Panc1 (cell line): ENCODE measurements at regions not wholly inside any gene's neighbourhood (a gene's known extent, or its start where the extent isn't known, plus 50 kb on each side); places are given as distances from the start of the nearest gene placed in this dataset.
"Not testable (repeated sequence)": the region's sequence is repeated elsewhere in the genome, so short reads cannot be mapped to it uniquely, and the experiment has no call there.

Experiments used
- POLR2AphosphoS5 ChIP-seq: IDR thresholded peaks from 2 replicates; pipeline ENCODE4 v1.6.1; 2012; ENCODE audit warnings: mild to moderate bottlenecking, low read depth, low read length, moderate library complexity
- SIN3A ChIP-seq: IDR thresholded peaks from 2 replicates; pipeline ENCODE4 v1.6.1; 2012; ENCODE audit warnings: low read depth, mild to moderate bottlenecking, low read length, moderate library complexity, borderline replicate concordance; ENCODE audit not compliant: insufficient read depth
- TCF7L2 ChIP-seq: IDR thresholded peaks from 2 replicates; pipeline ENCODE4 v1.6.1; 2011; ENCODE audit warnings: mild to moderate bottlenecking, low read depth, low read length, inconsistent platforms
- TF ChIP-seq, protein P1 (sequence below), 2 experiments: IDR thresholded peaks; 2 replicates each; pipeline ENCODE4 v1.6.1; 2011 to 2012; ENCODE audit warnings: low read depth in 2 of 2, control low read depth in 1 of 2, low read length in 1 of 2, mild to moderate bottlenecking in 1 of 2, moderate library complexity in 1 of 2; ENCODE audit not compliant: insufficient read depth in 1 of 2
- TF ChIP-seq, protein P2 (sequence below): fragments of 450-650 bp; IDR thresholded peaks from 2 replicates; pipeline ENCODE4 v1.5.1; 2017; ENCODE audit warnings: mild to moderate bottlenecking

DNA sequence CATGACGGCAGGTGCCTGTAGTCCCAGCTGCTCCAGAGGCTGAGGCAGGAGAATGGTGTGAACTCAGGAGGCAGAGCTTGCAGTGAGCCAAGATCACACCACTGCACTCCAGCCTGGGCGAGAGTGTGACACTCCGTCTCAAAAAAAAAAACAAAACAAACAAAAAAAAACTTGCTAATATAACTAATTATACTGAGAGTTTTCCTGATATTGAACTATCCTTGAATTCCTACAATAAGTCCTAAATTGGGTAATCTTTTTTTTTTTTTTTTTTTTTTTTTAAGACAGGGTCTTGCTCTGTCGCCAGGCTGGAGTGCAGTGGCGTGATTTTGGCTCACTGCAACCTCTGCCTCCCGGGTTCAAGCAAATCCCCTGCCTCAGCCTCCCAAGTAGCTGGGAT, 122.7 kb upstream of the ATF7IP start:
- TF ChIP-seq, protein P1, sequence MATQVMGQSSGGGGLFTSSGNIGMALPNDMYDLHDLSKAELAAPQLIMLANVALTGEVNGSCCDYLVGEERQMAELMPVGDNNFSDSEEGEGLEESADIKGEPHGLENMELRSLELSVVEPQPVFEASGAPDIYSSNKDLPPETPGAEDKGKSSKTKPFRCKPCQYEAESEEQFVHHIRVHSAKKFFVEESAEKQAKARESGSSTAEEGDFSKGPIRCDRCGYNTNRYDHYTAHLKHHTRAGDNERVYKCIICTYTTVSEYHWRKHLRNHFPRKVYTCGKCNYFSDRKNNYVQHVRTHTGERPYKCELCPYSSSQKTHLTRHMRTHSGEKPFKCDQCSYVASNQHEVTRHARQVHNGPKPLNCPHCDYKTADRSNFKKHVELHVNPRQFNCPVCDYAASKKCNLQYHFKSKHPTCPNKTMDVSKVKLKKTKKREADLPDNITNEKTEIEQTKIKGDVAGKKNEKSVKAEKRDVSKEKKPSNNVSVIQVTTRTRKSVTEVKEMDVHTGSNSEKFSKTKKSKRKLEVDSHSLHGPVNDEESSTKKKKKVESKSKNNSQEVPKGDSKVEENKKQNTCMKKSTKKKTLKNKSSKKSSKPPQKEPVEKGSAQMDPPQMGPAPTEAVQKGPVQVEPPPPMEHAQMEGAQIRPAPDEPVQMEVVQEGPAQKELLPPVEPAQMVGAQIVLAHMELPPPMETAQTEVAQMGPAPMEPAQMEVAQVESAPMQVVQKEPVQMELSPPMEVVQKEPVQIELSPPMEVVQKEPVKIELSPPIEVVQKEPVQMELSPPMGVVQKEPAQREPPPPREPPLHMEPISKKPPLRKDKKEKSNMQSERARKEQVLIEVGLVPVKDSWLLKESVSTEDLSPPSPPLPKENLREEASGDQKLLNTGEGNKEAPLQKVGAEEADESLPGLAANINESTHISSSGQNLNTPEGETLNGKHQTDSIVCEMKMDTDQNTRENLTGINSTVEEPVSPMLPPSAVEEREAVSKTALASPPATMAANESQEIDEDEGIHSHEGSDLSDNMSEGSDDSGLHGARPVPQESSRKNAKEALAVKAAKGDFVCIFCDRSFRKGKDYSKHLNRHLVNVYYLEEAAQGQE (IDR thresholded peaks at IDR 0.05; ENCODE audit: insufficient read depth in 1 of 2, low read depth in 2 of 2, low read length in 1 of 2) = not testable (repeated sequence)
- TF ChIP-seq, protein P2, sequence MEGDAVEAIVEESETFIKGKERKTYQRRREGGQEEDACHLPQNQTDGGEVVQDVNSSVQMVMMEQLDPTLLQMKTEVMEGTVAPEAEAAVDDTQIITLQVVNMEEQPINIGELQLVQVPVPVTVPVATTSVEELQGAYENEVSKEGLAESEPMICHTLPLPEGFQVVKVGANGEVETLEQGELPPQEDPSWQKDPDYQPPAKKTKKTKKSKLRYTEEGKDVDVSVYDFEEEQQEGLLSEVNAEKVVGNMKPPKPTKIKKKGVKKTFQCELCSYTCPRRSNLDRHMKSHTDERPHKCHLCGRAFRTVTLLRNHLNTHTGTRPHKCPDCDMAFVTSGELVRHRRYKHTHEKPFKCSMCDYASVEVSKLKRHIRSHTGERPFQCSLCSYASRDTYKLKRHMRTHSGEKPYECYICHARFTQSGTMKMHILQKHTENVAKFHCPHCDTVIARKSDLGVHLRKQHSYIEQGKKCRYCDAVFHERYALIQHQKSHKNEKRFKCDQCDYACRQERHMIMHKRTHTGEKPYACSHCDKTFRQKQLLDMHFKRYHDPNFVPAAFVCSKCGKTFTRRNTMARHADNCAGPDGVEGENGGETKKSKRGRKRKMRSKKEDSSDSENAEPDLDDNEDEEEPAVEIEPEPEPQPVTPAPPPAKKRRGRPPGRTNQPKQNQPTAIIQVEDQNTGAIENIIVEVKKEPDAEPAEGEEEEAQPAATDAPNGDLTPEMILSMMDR = not testable (repeated sequence)
- TF ChIP-seq POLR2AphosphoS5, SIN3A, TCF7L2: not testable (repeated sequence)
